GM12874 (cell line): ENCODE measurements at regions not wholly inside any gene's neighbourhood (a gene's known extent, or its start where the extent isn't known, plus 50 kb on each side); places are given as distances from the start of the nearest gene placed in this dataset.

Experiments used
- CTCF ChIP-seq: IDR thresholded peaks from 2 replicates; pipeline ENCODE4 v1.5.1; 2011; ENCODE audit warnings: low read depth, mild to moderate bottlenecking, control low read depth, low read length, moderate library complexity; ENCODE audit not compliant: insufficient read depth

GRCh38 chr4:148747721-148748268 is 305.6 kb upstream of the NR3C2 start:
- TF ChIP-seq CTCF = no peak

- TF ChIP-seq CTCF = no peak
Observed at GRCh38 chr4:148740701-148741100, 298.5 kb upstream of the NR3C2 start.

- TF ChIP-seq CTCF = no peak
Observed at GRCh38 chr4:148737061-148737770, 295.0 kb upstream of the NR3C2 start.

GRCh38 chr4:148735432-148736155 is 293.4 kb upstream of the NR3C2 start:
- no peak for TF ChIP-seq CTCF

- TF ChIP-seq CTCF = no peak
Observed at GRCh38 chr4:148730766-148731165, 288.6 kb upstream of the NR3C2 start.

GRCh38 chr4:148730082-148730640 is 287.9 kb upstream of the NR3C2 start:
- TF ChIP-seq CTCF = no peak

- no peak for TF ChIP-seq CTCF
Observed at GRCh38 chr4:148717988-148718387, 275.8 kb upstream of the NR3C2 start.
